MM.1S (cell line): ENCODE measurements at regions not wholly inside any gene's neighbourhood (a gene's known extent, or its start where the extent isn't known, plus 50 kb on each side); places are given as distances from the start of the nearest gene placed in this dataset.

Experiments used
- DNase-seq: peaks from one replicate; pipeline ENCODE4 v3.0.0-alpha.2; 2015
- H2AFZ ChIP-seq: fragments of 300-600 bp; sonication (generic); 2 replicates; pipeline ENCODE4 v1.6.0; 2016; ENCODE audit warnings: antibody characterized with exemption, low read length
- H3F3A ChIP-seq: fragments of 300-600 bp; sonication (generic); 2 replicates; pipeline ENCODE4 v1.6.1; 2016; ENCODE audit warnings: mild to moderate bottlenecking, antibody characterized with exemption, low read length, moderate library complexity, mixed read lengths; ENCODE audit not compliant: insufficient read depth
- H3K27ac ChIP-seq: fragments of 300-600 bp; sonication (generic); 2 replicates; pipeline ENCODE4 v1.5.1; 2016; ENCODE audit warnings: mild to moderate bottlenecking, low read length
- H3K27me3 ChIP-seq: fragments of 300-600 bp; sonication (generic); replicated peaks from 2 replicates; pipeline ENCODE4 v1.6.0; 2016; ENCODE audit warnings: low read length; ENCODE audit not compliant: insufficient read depth
- H3K36me3 ChIP-seq: fragments of 300-600 bp; sonication (generic); replicated peaks from 2 replicates; pipeline ENCODE4 v1.6.1; 2016; ENCODE audit warnings: mild to moderate bottlenecking, low read length, mixed read lengths; ENCODE audit not compliant: insufficient read depth
- H3K4me1 ChIP-seq: fragments of 300-600 bp; sonication (generic); 2 replicates; pipeline ENCODE4 v1.6.1; 2016; ENCODE audit warnings: low read length, mixed read lengths
- H3K4me2 ChIP-seq: fragments of 300-600 bp; sonication (generic); 2 replicates; pipeline ENCODE4 v1.6.0; 2016; ENCODE audit warnings: low read depth, low read length
- H3K4me3 ChIP-seq: fragments of 300-600 bp; sonication (generic); 2 replicates; pipeline ENCODE4 v1.5.1; 2016; ENCODE audit warnings: low read length, mixed read lengths
- H3K79me2 ChIP-seq: fragments of 300-600 bp; sonication (generic); 2 replicates; pipeline ENCODE4 v1.6.1; 2016; ENCODE audit warnings: mixed run types, low read length, mixed read lengths
- H3K9ac ChIP-seq: fragments of 300-600 bp; sonication (generic); 2 replicates; pipeline ENCODE4 v1.6.1; 2016; ENCODE audit warnings: low read length, mixed read lengths
- H3K9me2 ChIP-seq: fragments of 300-600 bp; sonication (generic); replicated peaks from 2 replicates; pipeline ENCODE4 v1.6.1; 2016; ENCODE audit warnings: mild to moderate bottlenecking, low read length, mixed read lengths; ENCODE audit not compliant: insufficient read depth
- H3K9me3 ChIP-seq: fragments of 300-600 bp; sonication (generic); replicated peaks from 2 replicates; pipeline ENCODE4 v1.6.1; 2016; ENCODE audit warnings: mild to moderate bottlenecking, low read length, mixed read lengths; ENCODE audit not compliant: insufficient read depth
- H4K20me1 ChIP-seq: fragments of 300-600 bp; sonication (generic); 2 replicates; pipeline ENCODE4 v1.6.1; 2016; ENCODE audit warnings: mild to moderate bottlenecking, low read length, moderate library complexity, mixed read lengths; ENCODE audit not compliant: insufficient read depth
- CTCF ChIP-seq: fragments of 300-600 bp; sonication (generic); IDR thresholded peaks from 2 replicates; pipeline ENCODE4 v1.5.1; 2016; ENCODE audit warnings: antibody characterized with exemption, low read length, mixed read lengths
- EZH2 ChIP-seq: fragments of 300-600 bp; sonication (generic); optimal IDR thresholded peaks from 2 replicates; pipeline ENCODE3; 2017; ENCODE audit warnings: low read depth, mild to moderate bottlenecking, antibody characterized with exemption, low read length, mixed read lengths
- EZH2phosphoT487 ChIP-seq: fragments of 300-600 bp; sonication (generic); IDR thresholded peaks from 2 replicates; pipeline ENCODE4 v1.6.1; 2018; ENCODE audit warnings: antibody characterized with exemption, low read length

GRCh38 chr3:135755330-135756105, 210.0 kb upstream of the PPP2R3A start:
- no peaks in the 10 kb centered on the region for H3K9me3 ChIP-seq
- H3K4me3 ChIP-seq: no peak overlapping the region
- no peaks in the 10 kb centered on the region for H3F3A ChIP-seq
- TF ChIP-seq CTCF: no peak
- no peak for TF ChIP-seq EZH2
- no peak for TF ChIP-seq EZH2phosphoT487
- H3K36me3 ChIP-seq: no peaks in the 10 kb centered on the region
- H3K27me3 ChIP-seq: no peaks in the 10 kb centered on the region
- no peak for DNase-seq
- no peaks in the 10 kb centered on the region for H3K4me1 ChIP-seq
- H3K9ac ChIP-seq: no peak overlapping the region
- no peak overlapping the region for H2AFZ ChIP-seq
- H3K27ac ChIP-seq: no peak overlapping the region
- no peaks in the 10 kb centered on the region for H3K9me2 ChIP-seq
- no peaks in the 10 kb centered on the region for H4K20me1 ChIP-seq
- H3K4me2 ChIP-seq: no peak overlapping the region
- no peaks in the 10 kb centered on the region for H3K79me2 ChIP-seq

GRCh38 chr3:135756106-135756668, 209.3 kb upstream of the PPP2R3A start:
- H3K9me3 ChIP-seq: no peaks in the 10 kb centered on the region
- H3K9me2 ChIP-seq: no peaks in the 10 kb centered on the region
- no peak overlapping the region for H3K4me3 ChIP-seq
- DNase-seq: no peak
- no peak overlapping the region for H3K4me2 ChIP-seq
- no peaks in the 10 kb centered on the region for H3K4me1 ChIP-seq
- no peaks in the 10 kb centered on the region for H4K20me1 ChIP-seq
- H3F3A ChIP-seq: no peaks in the 10 kb centered on the region
- no peak overlapping the region for H3K9ac ChIP-seq
- H3K36me3 ChIP-seq: no peaks in the 10 kb centered on the region
- H3K27ac ChIP-seq: no peak overlapping the region
- no peaks in the 10 kb centered on the region for H3K27me3 ChIP-seq
- TF ChIP-seq EZH2phosphoT487 (no peak), CTCF (no peak), EZH2 (no peak)
- H2AFZ ChIP-seq: no peak overlapping the region
- no peaks in the 10 kb centered on the region for H3K79me2 ChIP-seq

GRCh38 chr3:135757421-135757820, 208.1 kb upstream of the PPP2R3A start:
- Histone ChIP-seq H3K36me3 (no peaks in the 10 kb centered on the region), H3K4me2 (no peak overlapping the region), H3K27me3 (no peaks in the 10 kb centered on the region), H4K20me1 (no peaks in the 10 kb centered on the region), H3F3A (no peaks in the 10 kb centered on the region), H3K9me2 (no peaks in the 10 kb centered on the region), H3K4me1 (no peaks in the 10 kb centered on the region), H3K79me2 (no peaks in the 10 kb centered on the region), H2AFZ (no peak overlapping the region), H3K4me3 (no peak overlapping the region), H3K27ac (no peak overlapping the region), H3K9ac (no peak overlapping the region), H3K9me3 (no peaks in the 10 kb centered on the region)
- DNase-seq: no peak
- TF ChIP-seq EZH2 (no peak), CTCF (no peak), EZH2phosphoT487 (no peak)
